DND-41 (cell line): ENCODE measurements at regions not wholly inside any gene's neighbourhood (a gene's known extent, or its start where the extent isn't known, plus 50 kb on each side); places are given as distances from the start of the nearest gene placed in this dataset.

Source experiments
- EZH2 ChIP-seq: IDR thresholded peaks from 3 replicates; pipeline ENCODE4 v1.6.1; 2012; ENCODE audit warnings: borderline replicate concordance, low read depth, mild to moderate bottlenecking, moderate library complexity, low read length, inconsistent platforms; ENCODE audit not compliant: severe bottlenecking
- TF ChIP-seq, protein P1 (sequence below): IDR thresholded peaks from 2 replicates; pipeline ENCODE4 v1.5.1; 2012; ENCODE audit warnings: borderline replicate concordance, low read length, moderate library complexity, mild to moderate bottlenecking; ENCODE audit not compliant: poor library complexity, severe bottlenecking; ENCODE audit errors: extremely low read depth

GRCh38 chr11:101180481-101180880 lies 50.9 kb upstream of the PGR start:
- no peak for TF ChIP-seq EZH2
- TF ChIP-seq, protein P1, sequence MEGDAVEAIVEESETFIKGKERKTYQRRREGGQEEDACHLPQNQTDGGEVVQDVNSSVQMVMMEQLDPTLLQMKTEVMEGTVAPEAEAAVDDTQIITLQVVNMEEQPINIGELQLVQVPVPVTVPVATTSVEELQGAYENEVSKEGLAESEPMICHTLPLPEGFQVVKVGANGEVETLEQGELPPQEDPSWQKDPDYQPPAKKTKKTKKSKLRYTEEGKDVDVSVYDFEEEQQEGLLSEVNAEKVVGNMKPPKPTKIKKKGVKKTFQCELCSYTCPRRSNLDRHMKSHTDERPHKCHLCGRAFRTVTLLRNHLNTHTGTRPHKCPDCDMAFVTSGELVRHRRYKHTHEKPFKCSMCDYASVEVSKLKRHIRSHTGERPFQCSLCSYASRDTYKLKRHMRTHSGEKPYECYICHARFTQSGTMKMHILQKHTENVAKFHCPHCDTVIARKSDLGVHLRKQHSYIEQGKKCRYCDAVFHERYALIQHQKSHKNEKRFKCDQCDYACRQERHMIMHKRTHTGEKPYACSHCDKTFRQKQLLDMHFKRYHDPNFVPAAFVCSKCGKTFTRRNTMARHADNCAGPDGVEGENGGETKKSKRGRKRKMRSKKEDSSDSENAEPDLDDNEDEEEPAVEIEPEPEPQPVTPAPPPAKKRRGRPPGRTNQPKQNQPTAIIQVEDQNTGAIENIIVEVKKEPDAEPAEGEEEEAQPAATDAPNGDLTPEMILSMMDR, result no peak
